CD4-positive, alpha-beta T cell treated with Interleukin-1 beta for 1 hour (primary cell): ENCODE measurements at regions not wholly inside any gene's neighbourhood (a gene's known extent, or its start where the extent isn't known, plus 50 kb on each side); places are given as distances from the start of the nearest gene placed in this dataset.
"Not testable (repeated sequence)": the region's sequence is repeated elsewhere in the genome, so short reads cannot be mapped to it uniquely, and the experiment has no call there.

ENCODE experiments used
- DNase-seq, 2 donors: peaks; one replicate each; pipeline ENCODE4 v3.0.0-alpha.2; 2020 to 2022

- DNase-seq: not testable (repeated sequence)
Measured at GRCh38 chr3:16077681-16078080, 96.8 kb upstream of the GALNT15 start.

GRCh38 chr3:16079519-16079918 is 95.0 kb upstream of the GALNT15 start:
- no peak for DNase-seq

- DNase-seq: no peak
Measured at GRCh38 chr3:16081661-16082060, 92.8 kb upstream of the GALNT15 start.

GRCh38 chr3:16084887-16085286 is 89.6 kb upstream of the GALNT15 start:
- no peak for DNase-seq

GRCh38 chr3:16085410-16085809 is 89.1 kb upstream of the GALNT15 start:
- no peak for DNase-seq

- no peak for DNase-seq
Measured at GRCh38 chr3:16085884-16086608, 88.4 kb upstream of the GALNT15 start.

GRCh38 chr3:16086690-16087089 is 87.8 kb upstream of the GALNT15 start:
- DNase-seq: no peak

- no peak for DNase-seq
Measured at GRCh38 chr3:16088496-16088895, 86.0 kb upstream of the GALNT15 start.

GRCh38 chr3:16089521-16089920 is 85.0 kb upstream of the GALNT15 start:
- DNase-seq: no peak

- no peak for DNase-seq
Measured at GRCh38 chr3:16090024-16090423, 84.5 kb upstream of the GALNT15 start.

GRCh38 chr3:16090706-16091105 is 83.8 kb upstream of the GALNT15 start:
- DNase-seq: no peak

GRCh38 chr3:16092923-16093322 is 81.6 kb upstream of the GALNT15 start:
- no peak for DNase-seq

- no peak for DNase-seq
Measured at GRCh38 chr3:16101295-16102186, 72.9 kb upstream of the GALNT15 start.

GRCh38 chr3:16102187-16102561 is 72.3 kb upstream of the GALNT15 start:
- no peak for DNase-seq

- no peak for DNase-seq
Measured at GRCh38 chr3:16102905-16103364, 71.5 kb upstream of the GALNT15 start.

GRCh38 chr3:16103472-16103871 is 71.0 kb upstream of the GALNT15 start:
- no peak for DNase-seq

GRCh38 chr3:16104156-16104555 is 70.3 kb upstream of the GALNT15 start:
- DNase-seq: no peak

GRCh38 chr3:16106050-16106449 is 68.4 kb upstream of the GALNT15 start:
- no peak for DNase-seq

- no peak for DNase-seq
Measured at GRCh38 chr3:16108424-16108823, 66.1 kb upstream of the GALNT15 start.

GRCh38 chr3:16109929-16110328 is 64.6 kb upstream of the GALNT15 start:
- DNase-seq: no peak

GRCh38 chr3:16112910-16113504 is 61.5 kb upstream of the GALNT15 start:
- DNase-seq: no peak

GRCh38 chr3:16113704-16114103 is 60.8 kb upstream of the GALNT15 start:
- DNase-seq: no peak

GRCh38 chr3:16114429-16114828 is 60.1 kb upstream of the GALNT15 start:
- DNase-seq: no peak

- no peak for DNase-seq
Measured at GRCh38 chr3:16114930-16115329, 59.5 kb upstream of the GALNT15 start.
